HEK293T (cell line): ENCODE measurements at regions not wholly inside any gene's neighbourhood (a gene's known extent, or its start where the extent isn't known, plus 50 kb on each side); places are given as distances from the start of the nearest gene placed in this dataset.

Experiments
- ARNT ChIP-seq: fragments of 450-650 bp; IDR thresholded peaks from 2 replicates; pipeline ENCODE4 v1.6.1; 2017; ENCODE audit warnings: mild to moderate bottlenecking
- BHLHE40 ChIP-seq: fragments of 450-650 bp; IDR thresholded peaks from 2 replicates; pipeline ENCODE4 v1.6.1; 2016; ENCODE audit warnings: mild to moderate bottlenecking, moderate library complexity, borderline replicate concordance
- CTBP1 ChIP-seq: fragments of 450-650 bp; IDR thresholded peaks from 2 replicates; pipeline ENCODE4 v1.6.1; 2016; ENCODE audit warnings: borderline replicate concordance
- ELF4 ChIP-seq: fragments of 450-650 bp; IDR thresholded peaks from 2 replicates; pipeline ENCODE4 v1.6.1; 2017; ENCODE audit warnings: antibody characterized with exemption
- FOXA1 ChIP-seq: fragments of 450-650 bp; IDR thresholded peaks from 2 replicates; pipeline ENCODE4 v1.6.1; 2016; ENCODE audit warnings: mild to moderate bottlenecking
- FOXK2 ChIP-seq: fragments of 450-650 bp; IDR thresholded peaks from 2 replicates; pipeline ENCODE4 v1.6.1; 2016; ENCODE audit warnings: mild to moderate bottlenecking
- FOXM1 ChIP-seq: fragments of 450-650 bp; IDR thresholded peaks from 2 replicates; pipeline ENCODE4 v1.6.1; 2017; ENCODE audit warnings: mild to moderate bottlenecking, borderline replicate concordance
- L3MBTL2 ChIP-seq: fragments of 450-650 bp; conservative IDR thresholded peaks from 2 replicates; pipeline ENCODE4 v1.6.1; 2016; ENCODE audit warnings: mild to moderate bottlenecking
- LEF1 ChIP-seq: fragments of 450-650 bp; IDR thresholded peaks from 2 replicates; pipeline ENCODE4 v1.6.1; 2017; ENCODE audit warnings: mild to moderate bottlenecking, borderline replicate concordance
- NFRKB ChIP-seq: fragments of 450-650 bp; IDR thresholded peaks from 2 replicates; pipeline ENCODE4 v1.6.1; 2016; ENCODE audit warnings: mild to moderate bottlenecking, moderate library complexity
- PKNOX1 ChIP-seq: fragments of 450-650 bp; IDR thresholded peaks from 2 replicates; pipeline ENCODE4 v1.6.1; 2016
- SP1 ChIP-seq: fragments of 450-650 bp; IDR thresholded peaks from 2 replicates; pipeline ENCODE4 v1.6.1; 2017
- SUZ12 ChIP-seq: fragments of 450-650 bp; IDR thresholded peaks from 2 replicates; pipeline ENCODE4 v1.6.1; 2016; ENCODE audit warnings: mild to moderate bottlenecking
- TARDBP ChIP-seq: fragments of 450-650 bp; IDR thresholded peaks from 2 replicates; pipeline ENCODE4 v1.6.1; 2016

- TF ChIP-seq SP1 (no peak), FOXM1 (no peak), NFRKB (no peak), FOXK2 (no peak), FOXA1 (no peak), ELF4 (no peak), BHLHE40 (no peak), TARDBP (no peak), SUZ12 (no peak), CTBP1 (no peak), L3MBTL2 (no peak), ARNT (no peak), LEF1 (no peak), PKNOX1 (no peak)
Measured at GRCh38 chr7:155404976-155405375, 53.0 kb upstream of the EN2 start.
